Body of pancreas (tissue), 4 donors: ENCODE measurements at regions not wholly inside any gene's neighbourhood (a gene's known extent, or its start where the extent isn't known, plus 50 kb on each side); places are given as distances from the start of the nearest gene placed in this dataset.

Experiments
- ATAC-seq: fragments of 150-250 bp; one replicate; pipeline ENCODE4 v1.9.1; 2016
- DNase-seq, 4 donors: peaks; one replicate each; pipeline ENCODE4 v3.0.0-alpha.2; 2019
- H3K27ac ChIP-seq, 4 donors: fragments of 200-600 bp; sonication (generic); 1 replicate in 3 of 4; 2 replicates in 1 of 4; pipeline versions ENCODE4 v1.5.1 to v1.6.1; 2016 to 2019; ENCODE audit warnings: mild to moderate bottlenecking in 1 of 4, mixed read lengths in 1 of 4, moderate library complexity in 1 of 4
- H3K27me3 ChIP-seq, 2 donors: fragments of 200-600 bp; sonication (generic); one replicate each; pipeline ENCODE4 v1.6.0; 2016; ENCODE audit warnings: mild to moderate bottlenecking in 1 of 2
- H3K36me3 ChIP-seq, 2 donors: fragments of 200-600 bp; sonication (generic); replicated peaks in 1 of 2; 2 replicates each; pipeline ENCODE4 v1.5.1; 2016; ENCODE audit warnings: low read depth in 2 of 2; ENCODE audit not compliant: insufficient read depth in 1 of 2
- H3K4me1 ChIP-seq: fragments of 200-600 bp; sonication (generic); one replicate; pipeline ENCODE4 v1.6.0; 2016
- H3K4me3 ChIP-seq, 2 donors: fragments of 200-600 bp; sonication (generic); 1 replicate in 1 of 2; 2 replicates in 1 of 2; pipeline ENCODE4 v1.5.1; 2016 to 2019
- H3K9me3 ChIP-seq, 3 donors: fragments of 200-600 bp; sonication (generic); 1 replicate in 2 of 3; 2 replicates in 1 of 3; pipeline ENCODE4 v1.5.1; 2016
- CTCF ChIP-seq, 7 experiments: fragments of 450-650 bp in 4 of 7; fragments of 200-600 bp in 3 of 7; sonication (generic) in 3 of 7; IDR thresholded peaks; one replicate each; pipeline ENCODE4 v1.5.1; 2016 to 2019; ENCODE audit warnings: antibody characterized with exemption in 7 of 7
- POLR2A ChIP-seq, 3 donors: fragments of 450-650 bp; IDR thresholded peaks; one replicate each; pipeline ENCODE4 v1.6.1; 2016; ENCODE audit warnings: antibody characterized with exemption in 3 of 3, mild to moderate bottlenecking in 2 of 3
- WGBS, 2 donors: methylation state at CpG; one replicate each; pipeline ENCODE4 v1.1.5; 2017; 5-methylcytosine and 5-hydroxymethylcytosine counted together
- intact Hi-C: fragments of 100-400 bp; cut with DNase I; formaldehyde crosslinking; loops from one replicate; pipeline ENCODE4 v1.15.1; 2023

GRCh38 chr10:118401708-118402193 is 59.6 kb upstream of the FAM204A start:
- ATAC-seq (no peak), DNase-seq (no peak)
- Histone ChIP-seq H3K9me3 (no peaks in the 10 kb centered on the region), H3K4me1 (no peaks in the 10 kb centered on the region), H3K27ac (no peak overlapping the region), H3K4me3 (no peak overlapping the region), H3K27me3 (peaks cover 0 to 4% of the 10 kb centered on the region in 2 donors), H3K36me3 (no peaks in the 10 kb centered on the region)
- intact Hi-C loops, result no loop called here
- WGBS, 2 donors, result 89 to 93% methylated on average over 2 of the region's 2 CpGs
- TF ChIP-seq POLR2A (IDR thresholded peaks at IDR 0.05) (no peak), CTCF (IDR thresholded peaks at IDR 0.05) (no peak)

- TF ChIP-seq POLR2A (IDR thresholded peaks at IDR 0.05), result no peak
- TF ChIP-seq CTCF (IDR thresholded peaks at IDR 0.05), result no peak
- no peak for ATAC-seq
Measured at GRCh38 chr10:118397391-118397790, 55.3 kb upstream of the FAM204A start.

GRCh38 chr10:118395947-118396346 is 53.8 kb upstream of the FAM204A start:
- intact Hi-C loops, result no loop called here
- DNase-seq (no peak), ATAC-seq (no peak)
- WGBS, 2 donors, result 71 to 75% methylated on average over 5 of the region's 5 CpGs
- H3K4me3 ChIP-seq, result no peak overlapping the region
- no peaks in the 10 kb centered on the region for H3K27me3 ChIP-seq
- no peaks in the 10 kb centered on the region for H3K4me1 ChIP-seq
- no peaks in the 10 kb centered on the region for H3K36me3 ChIP-seq
- H3K27ac ChIP-seq, result no peak overlapping the region
- no peak for TF ChIP-seq CTCF (IDR thresholded peaks at IDR 0.05)
- no peak for TF ChIP-seq POLR2A (IDR thresholded peaks at IDR 0.05)
- no peaks in the 10 kb centered on the region for H3K9me3 ChIP-seq

More at GRCh38 chr10:118397391-118397790, 55.3 kb upstream of the FAM204A start:
- no peaks in the 10 kb centered on the region for H3K4me1 ChIP-seq
- no peak for DNase-seq
- no peaks in the 10 kb centered on the region for H3K36me3 ChIP-seq
- H3K9me3 ChIP-seq, result no peaks in the 10 kb centered on the region
- intact Hi-C loops, result no loop called here
- H3K4me3 ChIP-seq, result no peak overlapping the region
- no peaks in the 10 kb centered on the region for H3K27me3 ChIP-seq
- 67 to 72% methylated on average over 3 to 4 of the region's 4 CpGs for WGBS, 2 donors
- no peak overlapping the region for H3K27ac ChIP-seq

GRCh38 chr10:118394301-118395200 is 52.4 kb upstream of the FAM204A start:
- H3K4me1 ChIP-seq, result no peaks in the 10 kb centered on the region
- intact Hi-C loops, result no loop called here
- H3K36me3 ChIP-seq, result no peaks in the 10 kb centered on the region
- ATAC-seq, result no peak
- no peak overlapping the region for H3K4me3 ChIP-seq
- WGBS, 2 donors, result 41 to 43% methylated on average over 8 of the region's 8 CpGs
- no peak for DNase-seq
- H3K9me3 ChIP-seq, result no peaks in the 10 kb centered on the region
- no peak for TF ChIP-seq CTCF (IDR thresholded peaks at IDR 0.05)
- TF ChIP-seq POLR2A (IDR thresholded peaks at IDR 0.05), result no peak
- H3K27ac ChIP-seq, result no peak overlapping the region
- H3K27me3 ChIP-seq, result no peaks in the 10 kb centered on the region
